WI38 (cell line): ENCODE measurements at regions not wholly inside any gene's neighbourhood (a gene's known extent, or its start where the extent isn't known, plus 50 kb on each side); places are given as distances from the start of the nearest gene placed in this dataset.

Experiments
- H3K4me3 ChIP-seq: 2 replicates; pipeline ENCODE4 v1.5.1; 2011; ENCODE audit warnings: low read depth, mild to moderate bottlenecking, control low read depth, low read length
- CTCF ChIP-seq: IDR thresholded peaks from 2 replicates; pipeline ENCODE4 v1.5.1; 2012; ENCODE audit warnings: low read depth, mild to moderate bottlenecking, control low read depth, low read length

GRCh38 chr6:40770794-40771193, 183.6 kb upstream of the LRFN2 start:
- TF ChIP-seq CTCF, result no peak
- no peak overlapping the region for H3K4me3 ChIP-seq

GRCh38 chr6:40764726-40765125, 177.6 kb upstream of the LRFN2 start:
- TF ChIP-seq CTCF, result no peak
- H3K4me3 ChIP-seq, result no peak overlapping the region

- H3K4me3 ChIP-seq, result no peak overlapping the region
- no peak for TF ChIP-seq CTCF
Measured at GRCh38 chr6:40762981-40763380, 175.8 kb upstream of the LRFN2 start.

- H3K4me3 ChIP-seq, result no peak overlapping the region
- TF ChIP-seq CTCF, result no peak
Measured at GRCh38 chr6:40760887-40761286, 173.7 kb upstream of the LRFN2 start.

- H3K4me3 ChIP-seq, result no peak overlapping the region
- no peak for TF ChIP-seq CTCF
Measured at GRCh38 chr6:40759838-40760237, 172.7 kb upstream of the LRFN2 start.

- H3K4me3 ChIP-seq, result no peak overlapping the region
- no peak for TF ChIP-seq CTCF
Measured at GRCh38 chr6:40759264-40759663, 172.1 kb upstream of the LRFN2 start.

- H3K4me3 ChIP-seq, result no peak overlapping the region
Measured at GRCh38 chr6:40755749-40756452, 168.7 kb upstream of the LRFN2 start.

More at GRCh38 chr6:40755749-40756452, 168.7 kb upstream of the LRFN2 start:
- no peak for TF ChIP-seq CTCF
